ENCODE measurements at regions not wholly inside any gene's neighbourhood (a gene's known extent, or its start where the extent isn't known, plus 50 kb on each side); places are given as distances from the start of the nearest gene placed in this dataset.
A peak's percentile ranks its signal among the peaks of the same experiment; 100 is the strongest.

DNA sequence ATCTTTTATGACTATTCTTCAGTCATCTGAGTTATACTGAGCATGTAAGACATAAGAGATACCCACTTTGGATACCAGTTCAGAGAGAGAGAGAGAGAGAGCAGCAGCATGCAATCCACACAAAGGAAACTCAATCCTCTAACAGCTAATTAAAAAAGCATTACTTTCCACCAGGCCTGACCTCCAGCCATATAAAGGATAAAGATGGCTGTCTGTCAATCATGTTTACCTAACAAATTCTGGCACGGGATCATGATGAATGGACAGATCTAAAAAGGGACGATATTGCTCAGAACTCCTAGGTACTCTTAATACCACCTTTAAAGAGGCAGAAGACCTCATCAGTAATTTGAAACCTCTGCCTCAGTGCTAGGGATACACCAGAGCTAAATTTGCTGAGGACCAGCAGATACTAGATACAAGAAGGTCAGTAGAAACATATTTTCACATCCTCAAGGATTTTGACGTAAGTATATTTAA lies 159.2 kb downstream of the RPS12 start:
- no peak for DNase-seq (ENCODE audit: low spot score)

DNA sequence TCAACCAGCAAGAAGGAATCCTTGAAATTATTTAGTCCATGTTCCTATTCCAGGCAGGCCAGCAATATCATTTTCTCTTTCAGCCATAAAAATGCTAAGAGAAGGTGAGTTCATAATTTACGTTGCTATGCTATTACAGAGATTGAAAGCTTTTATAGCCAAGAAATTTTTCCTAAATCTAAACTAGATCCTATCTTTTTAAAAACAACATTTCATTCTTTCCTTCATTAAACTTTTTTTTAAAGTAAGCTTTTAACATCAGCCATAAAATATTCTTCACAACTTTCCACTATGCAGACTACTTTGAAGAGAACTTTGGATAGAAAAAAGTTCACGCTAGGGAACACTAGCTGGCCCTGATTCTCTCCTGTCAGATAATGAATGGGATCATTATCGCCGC lies 159.8 kb downstream of the RPS12 start:
- no peak for DNase-seq (ENCODE audit: low spot score)

DNA sequence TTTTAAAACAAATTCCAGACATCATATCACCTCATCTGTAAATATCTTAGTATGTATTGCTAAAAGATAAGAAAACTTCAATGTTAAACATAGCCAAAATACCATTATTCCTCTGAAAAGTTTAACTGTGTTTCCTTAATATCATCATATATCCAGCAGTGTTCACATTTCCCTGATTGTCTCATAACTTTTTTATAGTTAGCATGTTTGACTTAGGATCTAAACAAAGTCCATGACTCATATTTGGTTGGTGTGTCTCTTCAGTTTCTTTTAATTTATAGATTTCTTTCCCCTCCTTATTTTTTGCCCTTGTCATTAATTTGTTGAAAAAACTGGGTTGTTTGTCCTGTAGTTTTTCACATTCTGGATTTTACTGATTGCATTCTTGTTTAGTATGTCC lies 163.0 kb downstream of the RPS12 start:
- DNase-seq (ENCODE audit: low spot score): no peak

DNA sequence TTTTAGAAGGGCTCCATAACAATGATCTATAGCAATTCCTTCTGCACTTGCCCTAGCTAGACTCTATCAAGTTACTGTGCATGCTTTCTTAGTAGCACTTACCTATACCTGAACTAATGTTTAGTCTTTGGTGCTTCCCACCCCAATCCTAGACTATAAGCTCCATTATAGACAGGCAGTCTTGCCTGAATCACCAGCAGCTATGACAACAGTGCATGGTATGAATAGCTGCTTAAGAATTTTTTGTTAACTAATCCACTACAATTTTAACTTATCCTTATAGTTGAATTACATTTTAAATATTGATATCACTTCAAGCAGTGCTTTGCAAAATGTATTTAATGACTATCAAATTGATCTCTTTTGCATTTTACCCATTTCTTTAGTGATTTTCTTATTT lies 164.3 kb downstream of the RPS12 start:
- no peak for DNase-seq (ENCODE audit: low spot score)

DNA sequence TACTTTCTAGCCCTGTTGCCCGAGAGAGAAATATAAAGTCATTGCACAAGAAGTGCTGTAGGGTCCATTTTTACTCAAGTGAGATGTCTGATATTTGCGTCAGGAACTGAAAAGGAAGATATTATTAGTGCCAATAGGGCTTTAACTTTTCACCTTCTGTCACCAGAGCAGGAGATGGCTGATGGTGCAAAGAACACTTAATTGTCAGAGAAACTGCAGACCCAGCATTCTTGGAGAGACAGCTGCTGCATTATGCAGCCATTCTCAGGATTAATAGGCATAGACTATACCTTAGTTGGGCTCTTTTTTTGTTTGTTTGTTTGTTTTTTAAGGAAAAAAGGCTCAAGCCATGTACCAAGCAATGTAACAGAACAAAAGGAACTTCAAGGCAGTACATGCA lies 179.4 kb downstream of the RPS12 start:
- DNase-seq (ENCODE audit: low spot score): no peak

DNA sequence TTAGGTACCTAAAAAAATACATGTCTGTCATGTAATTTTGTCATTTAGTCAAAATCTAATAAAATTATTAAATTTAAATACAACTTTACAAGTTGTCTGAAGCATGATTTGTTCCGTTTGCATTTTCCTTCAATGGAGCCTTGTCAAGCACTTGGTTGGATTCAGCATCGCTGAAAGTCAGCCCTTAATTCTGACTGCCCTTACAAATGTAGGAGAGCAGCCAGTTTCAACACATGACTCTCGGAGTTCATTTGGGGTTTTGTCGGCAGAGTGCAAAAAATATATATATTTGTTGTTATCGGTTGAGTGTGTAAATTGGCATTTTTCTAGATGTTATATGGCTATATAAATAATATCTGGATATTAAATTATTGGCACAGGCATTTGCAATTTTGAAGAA lies 180.6 kb downstream of the RPS12 start:
- DNase-seq (ENCODE audit: low spot score): no peak

DNA sequence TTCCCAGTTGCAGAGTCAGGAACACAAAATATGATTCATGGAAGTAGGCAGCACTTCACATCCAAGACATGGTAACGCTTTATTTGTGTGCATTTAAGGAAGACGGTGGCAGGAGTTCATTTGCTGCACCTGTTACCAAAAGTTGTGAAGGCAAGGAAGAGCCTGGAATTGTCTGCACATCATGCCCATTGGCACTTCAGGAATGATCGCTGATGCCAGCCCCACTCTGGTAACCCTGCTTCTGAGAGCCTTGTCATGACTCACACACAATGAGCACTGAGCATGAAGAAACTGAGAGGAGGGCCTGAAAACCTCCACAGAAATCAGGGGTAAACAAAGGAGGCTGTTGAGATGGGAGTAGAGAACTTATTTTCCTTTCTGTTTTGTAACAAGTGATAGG lies 181.1 kb downstream of the RPS12 start:
- DNase-seq (ENCODE audit: low spot score): no peak

DNA sequence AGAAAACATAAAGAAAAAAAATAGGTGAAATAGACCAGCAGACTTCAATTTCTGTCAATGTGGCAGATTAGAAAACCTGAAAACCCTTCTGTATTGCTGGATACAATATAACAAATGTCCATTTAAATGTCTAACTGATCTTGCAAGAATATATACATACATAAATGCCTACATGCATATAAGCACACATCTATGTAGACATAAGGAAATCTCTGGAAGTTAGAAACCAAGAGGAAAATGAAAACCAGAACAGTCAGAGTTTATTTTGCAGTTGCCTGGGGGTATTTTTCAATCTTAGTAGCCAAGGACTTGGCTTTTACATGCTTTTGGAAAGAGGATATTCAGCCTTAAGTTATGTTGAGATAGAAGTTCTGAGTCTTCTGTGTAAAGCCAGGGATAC lies 184.0 kb downstream of the RPS12 start:
- DNase-seq (ENCODE audit: low spot score): no peak

DNA sequence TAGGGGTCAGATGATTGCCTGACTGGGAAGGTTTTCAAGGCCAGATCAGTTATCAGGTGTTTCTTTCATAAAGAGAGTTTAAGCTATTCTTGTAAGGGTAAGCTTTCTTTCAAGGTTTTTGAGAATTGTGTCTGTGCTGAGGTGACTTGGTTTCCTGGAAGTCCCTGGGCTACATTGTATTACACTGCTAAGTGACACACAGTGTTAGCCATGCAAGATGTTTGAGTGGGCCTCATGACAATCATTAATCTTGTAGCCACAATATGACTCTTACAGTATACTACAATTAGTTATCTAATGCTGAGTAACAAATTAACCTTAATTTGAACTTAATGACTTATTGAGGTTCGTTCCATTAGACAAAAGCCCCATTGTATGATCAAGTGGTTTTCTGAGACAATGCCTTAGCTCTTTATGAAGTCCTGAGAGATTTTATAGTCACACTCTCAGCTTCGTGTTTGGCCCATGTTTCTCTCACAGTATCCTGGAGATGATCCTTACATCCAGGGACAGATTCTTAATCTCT lies 186.7 kb downstream of the RPS12 start:
- no peak for DNase-seq (ENCODE audit: low spot score)

DNA sequence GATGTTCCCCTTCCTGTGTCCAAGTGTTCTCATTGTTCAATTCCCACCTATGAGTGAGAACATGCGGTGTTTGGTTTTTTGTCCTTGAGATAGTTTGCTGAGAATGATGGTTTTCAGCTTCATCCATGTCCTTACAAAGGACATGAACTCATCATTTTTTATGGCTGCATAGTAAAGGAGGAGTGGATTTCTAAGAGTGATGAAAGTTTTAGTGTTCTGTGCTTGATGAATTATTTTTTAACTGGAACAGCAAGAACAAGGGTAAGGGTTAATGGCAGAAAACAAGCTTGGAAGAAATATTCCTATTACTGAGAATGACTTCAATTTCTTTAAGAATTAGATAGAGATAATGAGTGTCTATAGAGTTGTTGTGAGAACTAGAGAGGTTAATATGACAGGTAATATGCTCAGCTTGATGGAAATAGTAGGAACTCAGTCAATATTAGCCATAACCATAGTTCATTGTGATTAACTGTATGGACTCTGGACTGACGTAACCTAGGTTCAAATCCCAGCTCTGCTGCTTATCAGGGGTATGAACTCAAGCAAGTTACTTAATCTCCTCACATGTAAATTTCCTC lies 190.0 kb downstream of the RPS12 start:
- no peak for DNase-seq (ENCODE audit: low spot score)

DNA sequence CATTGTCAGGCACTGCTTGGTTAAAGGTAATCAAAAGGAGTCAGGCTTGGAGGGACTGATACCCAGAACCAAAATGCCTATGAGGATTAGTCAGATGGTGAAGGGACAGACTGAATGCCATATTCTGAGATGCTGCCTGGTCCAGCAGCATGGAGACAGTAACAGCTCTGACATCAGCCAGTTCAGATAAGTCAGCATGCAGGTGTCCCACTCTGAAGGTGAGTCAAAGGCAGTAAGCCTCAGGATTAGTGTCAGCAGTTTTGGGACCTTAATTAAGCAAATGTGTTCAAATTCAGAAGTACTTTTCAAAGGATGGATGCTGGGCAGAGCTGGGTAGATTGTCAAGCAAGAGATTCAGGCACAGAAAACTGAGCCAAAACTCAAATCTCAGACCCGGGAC lies 198.4 kb downstream of the RPS12 start:
- DNase-seq (ENCODE audit: low spot score): no peak

DNA sequence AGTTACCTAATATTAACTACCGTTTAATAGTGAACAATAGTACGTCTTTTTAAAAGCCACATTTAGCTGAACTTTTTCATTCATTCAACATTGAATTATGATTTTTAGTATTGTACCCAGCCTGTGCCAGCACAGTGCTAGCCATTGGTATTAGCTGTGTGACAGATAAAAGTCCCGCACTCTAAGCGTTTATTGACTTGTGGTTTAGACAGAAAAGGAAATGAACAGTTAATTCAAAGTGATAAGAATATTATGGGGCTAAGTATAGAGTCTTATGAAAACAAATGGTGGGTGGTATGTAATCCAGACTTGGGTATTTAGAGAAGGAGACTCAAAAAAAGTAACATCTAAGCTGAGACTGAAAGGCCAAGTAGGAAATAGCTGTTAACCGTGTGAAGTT lies 202.3 kb downstream of the RPS12 start:
- no peak for DNase-seq (ENCODE audit: low spot score)

DNA sequence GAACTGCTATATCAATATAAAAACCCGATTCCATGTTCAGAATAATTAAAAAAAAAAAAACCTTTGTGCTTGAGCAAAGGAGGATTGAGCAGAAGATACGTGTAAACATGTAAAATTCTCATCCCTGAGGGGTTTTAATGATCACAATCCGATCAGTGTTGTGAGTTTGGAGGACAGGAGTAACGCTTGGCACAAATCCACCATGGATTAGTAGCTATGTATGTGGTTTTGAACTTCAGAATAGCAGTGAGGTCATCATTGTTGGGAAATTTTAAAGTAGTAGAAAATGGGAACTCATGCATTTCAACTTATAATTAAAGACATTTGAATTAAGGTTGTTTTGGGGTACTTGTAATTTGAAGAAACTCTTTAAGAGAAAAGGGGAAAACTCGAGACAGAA lies 203.2 kb downstream of the RPS12 start:
- no peak for DNase-seq (ENCODE audit: low spot score)

DNA sequence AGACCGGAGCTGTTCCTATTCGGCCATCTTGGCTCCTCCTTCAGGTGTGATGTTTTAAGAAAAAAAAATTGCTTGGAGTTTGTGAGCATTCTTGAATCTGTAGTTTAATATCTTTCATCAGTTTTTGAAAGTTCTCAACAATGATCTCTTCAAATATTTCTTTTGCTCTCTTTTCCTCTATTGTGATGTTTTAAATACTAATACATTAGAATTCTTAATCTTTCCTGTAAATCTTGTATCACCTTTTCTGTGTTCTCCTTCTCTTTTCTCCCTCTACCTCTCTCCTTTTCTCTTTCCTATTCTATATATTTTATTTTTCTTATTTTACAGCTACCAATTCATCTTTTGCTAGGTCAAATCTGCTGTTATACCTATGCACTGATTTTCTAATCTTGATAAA lies 212.3 kb downstream of the RPS12 start:
- no peak for DNase-seq (ENCODE audit: low spot score)

DNA sequence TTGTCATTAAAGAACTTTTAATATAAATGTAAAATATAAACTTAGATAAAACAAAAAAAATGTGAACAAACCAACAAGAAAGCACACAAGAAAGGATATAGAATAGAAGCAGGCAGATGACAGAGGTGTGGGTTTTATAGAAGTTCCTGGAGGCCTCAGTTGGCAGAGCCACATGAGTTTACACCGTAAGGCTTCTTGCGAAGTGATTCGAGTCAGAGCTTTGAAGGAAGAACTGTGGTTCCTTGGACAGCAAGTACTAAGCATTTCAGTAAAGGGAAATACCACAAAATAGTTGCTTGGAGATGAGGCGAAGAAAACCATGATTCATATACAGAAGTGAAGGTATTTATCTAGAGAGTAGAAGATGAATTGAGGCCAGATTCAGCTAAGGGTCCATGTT lies 207.9 kb upstream of the EYA4 start:
- peak; percentile 4 for DNase-seq (ENCODE audit: low spot score)

DNA sequence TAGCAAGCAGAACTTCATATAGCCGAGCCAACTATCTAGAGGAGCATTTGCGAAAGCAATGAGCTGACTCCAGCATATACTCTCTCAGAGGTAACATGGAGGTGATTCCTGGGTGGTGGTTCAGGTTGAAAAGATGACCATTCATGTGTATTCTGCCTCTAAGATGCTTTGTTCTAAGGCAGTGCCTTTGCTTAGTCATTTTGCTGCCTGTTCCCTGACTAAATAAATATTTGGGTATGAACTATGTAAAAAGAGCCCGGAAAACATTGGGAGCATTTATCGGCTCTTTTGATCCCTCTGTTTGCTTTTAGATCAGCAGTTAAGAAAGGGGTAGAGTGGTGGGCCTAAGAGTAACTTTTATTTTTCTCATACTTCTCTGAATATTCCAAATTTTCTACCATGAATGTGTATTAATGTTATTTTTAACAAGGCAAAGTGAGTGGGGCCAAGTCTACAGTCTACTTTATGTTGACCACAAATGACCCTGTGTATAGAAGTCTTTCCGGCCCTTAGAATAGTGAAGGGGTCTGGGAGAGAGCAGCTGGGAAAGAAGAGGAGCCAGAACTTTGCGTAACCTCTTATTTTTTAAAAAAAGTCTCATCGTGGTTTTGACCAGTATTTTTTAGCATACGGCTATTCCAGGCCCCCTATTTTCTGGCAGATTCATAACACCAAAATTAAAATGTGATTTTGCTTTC lies 206.5 kb upstream of the EYA4 start:
- DNase-seq (ENCODE audit: low spot score): no peak

DNA sequence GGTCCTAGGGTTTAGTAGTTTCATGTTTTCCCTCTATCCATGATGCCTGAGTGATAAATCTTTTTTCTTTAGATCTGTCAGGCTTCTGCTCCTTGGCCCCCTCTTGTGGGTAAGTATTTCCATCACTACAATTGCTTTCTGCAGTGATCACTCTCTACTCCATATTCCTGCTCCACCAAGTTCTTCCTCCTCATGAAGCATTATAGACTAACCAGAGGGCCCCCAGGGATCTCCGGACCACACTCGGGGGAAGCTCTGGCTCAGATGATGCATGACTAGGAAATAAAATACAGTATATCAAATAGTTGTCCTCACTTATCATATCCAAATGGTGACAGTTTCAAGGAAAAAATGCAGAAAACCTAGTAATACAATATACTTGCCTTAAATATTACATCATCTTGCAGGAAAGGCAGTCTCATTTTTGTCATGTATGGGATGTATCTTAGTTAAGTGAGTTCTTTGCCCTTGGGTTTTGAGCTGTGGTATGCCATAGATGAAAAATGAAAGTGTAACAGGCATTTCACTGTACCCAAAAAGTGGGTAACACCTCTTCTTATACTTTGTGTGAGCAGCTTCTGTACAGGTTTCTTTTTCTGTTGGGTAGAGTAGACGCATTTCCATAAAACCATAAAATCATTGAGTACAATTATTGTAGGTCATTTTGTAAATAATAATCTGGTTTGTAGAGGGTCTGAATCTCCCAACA lies 200.9 kb upstream of the EYA4 start:
- no peak for DNase-seq (ENCODE audit: low spot score)

DNA sequence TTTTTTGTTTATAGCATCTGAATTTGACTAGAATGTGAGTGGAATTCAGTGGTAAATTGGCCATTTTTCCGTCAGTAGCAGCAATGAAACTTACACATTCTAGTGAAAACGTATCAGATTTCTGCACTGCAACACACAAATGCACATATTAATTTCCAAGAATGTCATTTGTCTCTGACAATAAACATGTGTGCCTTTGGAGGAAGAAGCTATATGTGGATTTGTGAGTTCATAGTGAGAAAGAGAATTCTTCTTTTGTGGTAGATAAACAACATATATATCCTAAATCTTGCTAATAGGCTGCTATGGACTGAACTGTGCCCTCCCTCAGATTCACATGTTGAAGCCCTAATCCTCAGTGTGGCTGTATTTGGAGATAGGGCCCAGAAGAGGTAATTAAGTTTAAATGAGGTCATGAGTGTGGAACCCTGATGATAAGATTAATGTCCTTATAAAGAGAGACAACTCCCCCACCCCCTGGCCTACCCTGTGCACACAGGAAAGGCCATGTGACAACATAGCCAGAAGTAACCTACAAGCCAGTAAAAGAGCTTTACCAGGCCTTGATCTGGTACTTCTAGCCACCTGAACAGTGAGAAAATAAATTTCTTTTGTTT lies 200.2 kb upstream of the EYA4 start:
- DNase-seq (ENCODE audit: low spot score): no peak

DNA sequence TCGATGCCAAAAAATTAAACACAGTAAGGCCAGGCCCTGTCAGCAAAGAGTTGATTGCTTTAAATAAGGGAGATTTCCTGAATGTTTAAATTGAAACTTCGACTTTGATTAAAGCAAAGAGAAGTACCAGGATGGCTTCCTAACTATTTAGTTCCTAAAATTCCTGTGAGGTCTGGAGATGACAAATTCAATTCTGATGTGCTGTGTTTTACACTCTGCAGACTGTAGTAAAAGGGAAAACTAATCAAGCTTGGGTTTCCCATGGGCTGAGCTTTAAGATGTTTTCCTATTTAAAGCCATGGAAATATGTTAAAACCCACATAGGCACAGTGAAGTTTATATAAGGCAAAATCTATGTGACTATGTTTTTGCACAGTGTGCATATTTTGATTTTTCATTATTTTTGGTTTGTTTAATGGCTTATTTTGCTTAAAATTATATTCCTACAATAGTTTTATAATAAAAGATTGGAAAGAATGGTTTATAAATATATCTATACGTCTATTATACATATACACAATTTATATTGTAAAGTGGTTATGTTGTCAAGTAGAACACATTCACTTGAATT lies 198.5 kb upstream of the EYA4 start:
- DNase-seq (ENCODE audit: low spot score): no peak

DNA sequence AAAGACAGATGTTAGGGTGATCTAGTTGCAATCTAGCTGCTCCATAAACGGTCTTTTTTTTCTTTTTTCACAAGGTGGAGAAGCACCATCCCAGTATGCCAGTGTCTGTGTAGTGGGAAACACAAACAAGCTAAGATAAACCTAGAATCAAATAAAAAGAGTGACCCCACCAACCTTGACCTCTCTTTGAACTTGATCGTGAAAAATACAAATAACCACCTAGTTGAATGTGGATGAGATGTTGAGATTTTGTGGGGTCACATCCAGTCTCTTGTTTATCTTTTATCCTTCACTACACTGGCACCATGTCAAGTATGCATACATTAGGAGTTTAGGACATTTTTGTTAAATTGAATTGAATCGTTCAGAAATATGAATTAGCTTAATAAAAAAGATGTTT lies 194.6 kb upstream of the EYA4 start:
- no peak for DNase-seq (ENCODE audit: low spot score)

DNA sequence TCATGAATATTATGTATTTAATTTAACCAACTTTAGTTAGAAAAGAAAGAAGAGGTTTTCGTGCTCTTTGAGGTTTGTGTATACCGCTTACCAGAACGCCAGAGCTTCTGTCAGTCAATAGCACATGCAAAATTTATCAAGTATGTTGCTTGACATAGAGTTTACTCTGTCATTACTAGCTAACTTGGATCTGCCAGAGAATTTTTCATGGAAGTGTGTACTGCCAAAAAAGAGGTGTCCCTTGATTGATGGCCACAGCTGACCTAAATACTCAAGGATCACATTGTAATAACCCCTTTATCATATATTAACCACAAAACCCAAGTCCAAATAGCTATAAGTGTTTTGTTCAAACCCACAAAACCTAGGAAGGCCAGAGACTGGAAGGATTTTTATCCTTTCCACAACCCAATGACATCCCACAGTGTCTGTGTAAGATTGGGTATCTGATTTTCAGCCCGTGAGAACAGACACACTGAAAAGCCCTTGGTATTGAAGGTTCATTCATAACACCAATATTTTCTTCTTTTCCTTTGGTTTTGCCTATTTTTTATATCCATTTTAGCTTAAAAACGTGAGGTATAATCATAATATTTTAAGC lies 194.0 kb upstream of the EYA4 start:
- no peak for DNase-seq (ENCODE audit: low spot score)

DNA sequence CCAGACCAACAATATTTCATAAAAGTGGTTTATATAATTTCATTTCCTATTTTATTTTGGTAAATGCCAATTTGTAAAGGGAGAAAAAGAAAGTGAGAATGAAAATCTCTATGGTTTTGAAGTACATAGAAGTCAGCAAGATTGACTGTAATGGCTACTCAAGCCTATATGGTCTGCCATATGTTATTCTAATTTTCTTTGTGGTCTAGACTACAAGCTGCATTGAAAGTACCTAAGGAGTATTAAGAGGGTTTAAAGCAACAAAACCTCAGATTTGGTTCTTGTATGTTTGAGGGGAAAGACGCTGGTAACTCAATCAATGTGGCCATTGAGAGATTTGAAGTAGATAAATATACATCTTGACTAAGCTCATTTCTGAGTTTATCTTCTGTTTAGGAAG lies 193.5 kb upstream of the EYA4 start:
- DNase-seq (ENCODE audit: low spot score): no peak
